Midbrain (tissue), 1 donor: ENCODE measurements at regions not wholly inside any gene's neighbourhood (a gene's known extent, or its start where the extent isn't known, plus 50 kb on each side); places are given as distances from the start of the nearest gene placed in this dataset.
"Not testable (repeated sequence)": the region's sequence is repeated elsewhere in the genome, so short reads cannot be mapped to it uniquely, and the experiment has no call there.

Source experiments
- DNase-seq: peaks from one replicate; lab custom pipeline; 2025; lab: John Stamatoyannopoulos, UW

- DNase-seq = no peak
Observed at GRCh38 chr6:19156443-19156842, 680.7 kb upstream of the ID4 start.

- DNase-seq = no peak
Observed at GRCh38 chr6:19157486-19157885, 679.7 kb upstream of the ID4 start.

- DNase-seq = no peak
Observed at GRCh38 chr6:19158586-19158985, 678.6 kb upstream of the ID4 start.

- no peak for DNase-seq
Observed at GRCh38 chr6:19159089-19159488, 678.1 kb upstream of the ID4 start.

- DNase-seq = no peak
Observed at GRCh38 chr6:19159561-19159960, 677.6 kb upstream of the ID4 start.

GRCh38 chr6:19160081-19160730 is 677.0 kb upstream of the ID4 start:
- no peak for DNase-seq

GRCh38 chr6:19167251-19167650 is 669.9 kb upstream of the ID4 start:
- no peak for DNase-seq

GRCh38 chr6:19169366-19169765 is 667.8 kb upstream of the ID4 start:
- DNase-seq = no peak

GRCh38 chr6:19175023-19175422 is 662.1 kb upstream of the ID4 start:
- DNase-seq = no peak

GRCh38 chr6:19180348-19181072 is 656.7 kb upstream of the ID4 start:
- DNase-seq = peak; percentile 30

GRCh38 chr6:19181211-19181610 is 656.0 kb upstream of the ID4 start:
- no peak for DNase-seq

GRCh38 chr6:19193624-19194023 is 643.5 kb upstream of the ID4 start:
- DNase-seq = no peak

- no peak for DNase-seq
Observed at GRCh38 chr6:19204445-19204844, 632.7 kb upstream of the ID4 start.

GRCh38 chr6:19205076-19205475 is 632.1 kb upstream of the ID4 start:
- no peak for DNase-seq

- DNase-seq = no peak
Observed at GRCh38 chr6:19209202-19209601, 628.0 kb upstream of the ID4 start.

GRCh38 chr6:19210849-19211590 is 626.1 kb upstream of the ID4 start:
- no peak for DNase-seq

- DNase-seq = no peak
Observed at GRCh38 chr6:19214231-19214630, 622.9 kb upstream of the ID4 start.

- DNase-seq = no peak
Observed at GRCh38 chr6:19219931-19220330, 617.2 kb upstream of the ID4 start.

- DNase-seq = peak; percentile 80
Observed at GRCh38 chr6:19231878-19232561, 605.1 kb upstream of the ID4 start.

- DNase-seq = no peak
Observed at GRCh38 chr6:19245656-19246055, 591.5 kb upstream of the ID4 start.

GRCh38 chr6:19247181-19247580 is 590.0 kb upstream of the ID4 start:
- not testable (repeated sequence) for DNase-seq

GRCh38 chr6:19256123-19256522 is 581.0 kb upstream of the ID4 start:
- not testable (repeated sequence) for DNase-seq
